ENCODE measurements at regions not wholly inside any gene's neighbourhood (a gene's known extent, or its start where the extent isn't known, plus 50 kb on each side); places are given as distances from the start of the nearest gene placed in this dataset.
A peak's percentile ranks its signal among the peaks of the same experiment; 100 is the strongest.

GRCh38 chr1:25100151-25100833 is 132.0 kb downstream of the SYF2 start:
- no peak for DNase-seq

GRCh38 chr1:25099343-25099951 is 132.9 kb downstream of the SYF2 start:
- peak; percentile 24 to 46 for DNase-seq

- no peak for DNase-seq
Measured at GRCh38 chr1:25098717-25099116, 133.6 kb downstream of the SYF2 start.

GRCh38 chr1:25096307-25097150 is 135.8 kb downstream of the SYF2 start:
- no peak for DNase-seq

- DNase-seq: no peak
Measured at GRCh38 chr1:25095635-25096200, 136.6 kb downstream of the SYF2 start.

GRCh38 chr1:25094995-25095394 is 137.3 kb downstream of the SYF2 start:
- no peak for DNase-seq

GRCh38 chr1:25094229-25094628 is 138.1 kb downstream of the SYF2 start:
- no peak for DNase-seq

GRCh38 chr1:25091658-25092057 is 140.6 kb downstream of the SYF2 start:
- no peak for DNase-seq

GRCh38 chr1:25090707-25091422 is 141.4 kb downstream of the SYF2 start:
- DNase-seq: no peak

- DNase-seq: no peak
Measured at GRCh38 chr1:25089772-25090171, 142.5 kb downstream of the SYF2 start.

- DNase-seq: no peak
Measured at GRCh38 chr1:25088946-25089345, 143.4 kb downstream of the SYF2 start.

- no peak for DNase-seq
Measured at GRCh38 chr1:25088180-25088701, 144.1 kb downstream of the SYF2 start.

- no peak for DNase-seq
Measured at GRCh38 chr1:25086518-25087079, 145.7 kb downstream of the SYF2 start.

GRCh38 chr1:25084407-25084806 is 147.9 kb downstream of the SYF2 start:
- no peak for DNase-seq

GRCh38 chr1:25083481-25084345 is 148.6 kb downstream of the SYF2 start:
- no peak for DNase-seq

- no peak for DNase-seq
Measured at GRCh38 chr1:25082995-25083394, 149.3 kb downstream of the SYF2 start.

GRCh38 chr1:25082216-25082899 is 149.9 kb downstream of the SYF2 start:
- no peak for DNase-seq

GRCh38 chr1:25081496-25081895 is 150.8 kb downstream of the SYF2 start:
- no peak for DNase-seq

GRCh38 chr1:25080294-25081209 is 150.5 kb upstream of the RUNX3 start:
- DNase-seq: no peak

GRCh38 chr1:25079048-25079447 is 149.0 kb upstream of the RUNX3 start:
- no peak for DNase-seq
